Body of pancreas (tissue), 4 donors: ENCODE measurements at regions not wholly inside any gene's neighbourhood (a gene's known extent, or its start where the extent isn't known, plus 50 kb on each side); places are given as distances from the start of the nearest gene placed in this dataset.

Experiments
- CTCF ChIP-seq, 7 experiments: fragments of 450-650 bp in 4 of 7; fragments of 200-600 bp in 3 of 7; sonication (generic) in 3 of 7; IDR thresholded peaks; one replicate each; pipeline ENCODE4 v1.5.1; 2016 to 2019; ENCODE audit warnings: antibody characterized with exemption in 7 of 7
- POLR2A ChIP-seq, 3 donors: fragments of 450-650 bp; IDR thresholded peaks; one replicate each; pipeline ENCODE4 v1.6.1; 2016; ENCODE audit warnings: antibody characterized with exemption in 3 of 3, mild to moderate bottlenecking in 2 of 3

GRCh38 chr5:175124821-175125220, 319.2 kb downstream of the DRD1 start:
- TF ChIP-seq CTCF (IDR thresholded peaks at IDR 0.05) (no peak), POLR2A (IDR thresholded peaks at IDR 0.05) (no peak)
